ENCODE measurements at regions not wholly inside any gene's neighbourhood (a gene's known extent, or its start where the extent isn't known, plus 50 kb on each side); places are given as distances from the start of the nearest gene placed in this dataset.

GRCh38 chr10:28125701-28126100 lies 126.8 kb upstream of the ODAD2 start:
- no peak for TF ChIP-seq CTCF (IDR thresholded peaks at IDR 0.05; ENCODE audit: insufficient read depth, low read depth, low read length, missing control alignments)
- no peak for DNase-seq (ENCODE audit: low read depth)
- H3K4me3 ChIP-seq (ENCODE audit: low read depth, low read length): no peak overlapping the region

GRCh38 chr10:28120795-28121194 lies 121.9 kb upstream of the ODAD2 start:
- no peak for DNase-seq (ENCODE audit: low read depth)
- TF ChIP-seq CTCF (IDR thresholded peaks at IDR 0.05; ENCODE audit: insufficient read depth, low read depth, low read length, missing control alignments): no peak

GRCh38 chr10:28120043-28120749 lies 121.3 kb upstream of the ODAD2 start:
- no peak for DNase-seq (ENCODE audit: low read depth)
- H3K4me3 ChIP-seq (ENCODE audit: low read depth, low read length): no peak overlapping the region
- TF ChIP-seq CTCF (IDR thresholded peaks at IDR 0.05; ENCODE audit: insufficient read depth, low read depth, low read length, missing control alignments): no peak

More at GRCh38 chr10:28120795-28121194, 121.9 kb upstream of the ODAD2 start:
- no peak overlapping the region for H3K4me3 ChIP-seq (ENCODE audit: low read depth, low read length)

DNA sequence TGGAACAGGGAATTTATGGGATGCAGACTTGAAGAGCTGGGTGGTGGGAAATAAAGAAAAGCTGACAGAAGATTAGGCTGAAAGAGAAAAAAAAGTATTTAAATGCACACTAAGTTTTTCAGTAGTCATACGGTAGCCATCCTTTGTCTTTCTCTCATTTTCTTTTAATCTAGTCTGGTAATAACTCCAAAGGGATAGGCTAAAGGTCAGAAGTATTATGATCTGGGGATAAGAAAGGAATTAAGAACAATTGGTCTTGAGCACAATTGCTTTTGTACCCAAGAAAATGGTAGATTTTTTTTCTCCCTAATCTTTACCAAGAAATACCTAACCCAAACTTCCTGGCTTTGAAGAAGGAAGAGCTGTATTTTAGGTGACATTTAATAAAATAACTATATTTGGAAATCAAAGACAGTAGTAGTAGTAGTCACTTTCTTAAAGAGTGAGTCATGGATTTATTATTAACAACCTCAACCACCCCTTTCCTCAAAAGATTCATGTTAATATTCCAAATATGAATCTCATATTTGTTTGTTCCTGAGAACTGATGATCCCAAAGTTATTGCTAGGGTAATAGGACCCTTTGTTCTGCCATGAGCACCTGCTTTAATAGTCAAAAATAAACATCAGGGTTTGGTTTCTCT lies 120.2 kb upstream of the ODAD2 start:
- no peak for DNase-seq (ENCODE audit: low read depth)
- no peak overlapping the region for H3K4me3 ChIP-seq (ENCODE audit: low read depth, low read length)
- no peak for TF ChIP-seq CTCF (IDR thresholded peaks at IDR 0.05; ENCODE audit: insufficient read depth, low read depth, low read length, missing control alignments)

GRCh38 chr10:28113202-28113601 lies 114.3 kb upstream of the ODAD2 start:
- H3K4me3 ChIP-seq (ENCODE audit: low read depth, low read length): no peak overlapping the region
- DNase-seq (ENCODE audit: low read depth): no peak
- no peak for TF ChIP-seq CTCF (IDR thresholded peaks at IDR 0.05; ENCODE audit: insufficient read depth, low read depth, low read length, missing control alignments)

DNA sequence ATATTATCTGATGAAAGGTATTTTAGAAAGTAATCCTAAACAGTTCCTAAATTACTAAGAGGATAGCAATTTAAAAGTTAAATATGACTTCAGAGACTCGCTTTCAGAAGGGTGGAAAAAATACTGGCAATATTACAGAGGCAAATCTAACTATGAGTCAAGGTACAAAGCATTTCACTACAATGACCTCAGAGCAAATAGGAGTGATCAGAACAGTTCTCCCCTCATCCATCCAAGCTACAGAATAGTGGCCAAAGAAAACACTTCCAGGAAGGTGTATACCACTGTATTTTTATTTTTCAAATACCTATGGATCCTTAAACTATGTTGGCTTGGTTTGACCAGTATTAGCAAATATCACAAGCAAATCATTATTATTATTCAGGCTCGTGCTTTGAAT lies 112.8 kb upstream of the ODAD2 start:
- no peak overlapping the region for H3K4me3 ChIP-seq (ENCODE audit: low read depth, low read length)
- no peak for DNase-seq (ENCODE audit: low read depth)
- no peak for TF ChIP-seq CTCF (IDR thresholded peaks at IDR 0.05; ENCODE audit: insufficient read depth, low read depth, low read length, missing control alignments)

Data from GM12865 (cell line).